ENCODE measurements at regions not wholly inside any gene's neighbourhood (a gene's known extent, or its start where the extent isn't known, plus 50 kb on each side); places are given as distances from the start of the nearest gene placed in this dataset.
"Not testable (repeated sequence)": the region's sequence is repeated elsewhere in the genome, so short reads cannot be mapped to it uniquely, and the experiment has no call there.

DNA sequence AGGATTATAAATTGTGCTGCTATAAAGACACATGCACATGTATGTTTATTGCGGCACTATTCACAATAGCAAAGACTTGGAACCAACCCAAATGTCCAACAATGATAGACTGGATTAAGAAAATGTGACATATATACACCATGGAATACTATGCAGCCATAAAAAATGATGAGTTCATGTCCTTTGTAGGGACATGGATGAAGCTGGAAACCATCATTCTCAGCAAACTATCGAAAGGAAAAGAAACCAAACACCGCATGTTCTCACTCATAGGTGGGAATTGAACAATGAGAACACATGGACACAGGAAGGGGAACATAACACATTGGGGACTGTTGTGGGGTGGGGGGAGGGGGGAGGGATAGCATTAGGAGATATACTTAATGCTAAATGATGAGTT, 67.8 kb upstream of the ETV3 start:
- not testable (repeated sequence) for TF ChIP-seq YY1 (IDR thresholded peaks at IDR 0.05; ENCODE audit: insufficient read depth, insufficient read length); ZNF274 (IDR thresholded peaks at IDR 0.05; ENCODE audit: low read depth, low read length)
